PC-3 (cell line): ENCODE measurements at regions not wholly inside any gene's neighbourhood (a gene's known extent, or its start where the extent isn't known, plus 50 kb on each side); places are given as distances from the start of the nearest gene placed in this dataset.

Experiments
- ATAC-seq: fragments of 200-7000 bp; cut with Tn5 transposase; 2 replicates; pipeline ENCODE4 v1.9.1; 2020; ENCODE audit warnings: mild to moderate bottlenecking, moderate library complexity
- BruUV-seq: library from RNA; stranded (reverse); fragments of 400-500 nt; replicated peaks from 2 replicates; lab custom pipeline; 2021; lab: Mats Ljungman, UMichigan
- CTCF ChIA-PET: fragments of 300-600 bp; sonication (Branson Sonifier 250); formaldehyde crosslinking; loops from one replicate; lab custom pipeline; 2022; ENCODE audit warnings: antibody characterized with exemption; lab: Charles Lee
- POLR2A ChIA-PET: fragments of 300-600 bp; sonication (Branson Sonifier 250); formaldehyde crosslinking; loops from one replicate; lab custom pipeline; 2022; ENCODE audit warnings: antibody characterized with exemption; ENCODE audit not compliant: unreplicated experiment; lab: Charles Lee
- DNase-seq: peaks from one replicate; pipeline ENCODE4 v3.0.0-alpha.2; 2015
- H2AFZ ChIP-seq: fragments of 300-600 bp; sonication (generic); 2 replicates; pipeline ENCODE4 v1.6.0; 2016; ENCODE audit warnings: antibody characterized with exemption, low read length
- H3F3A ChIP-seq: fragments of 300-600 bp; sonication (generic); one replicate; pipeline ENCODE4 v1.6.0; 2017; ENCODE audit warnings: antibody characterized with exemption, low read length, control low read depth, mild to moderate bottlenecking; ENCODE audit not compliant: unreplicated experiment
- H3K27ac ChIP-seq: fragments of 300-600 bp; sonication (generic); 2 replicates; pipeline ENCODE4 v1.5.1; 2016; ENCODE audit warnings: mild to moderate bottlenecking, low read length
- H3K27me3 ChIP-seq: fragments of 300-600 bp; sonication (generic); 2 replicates; pipeline ENCODE4 v1.6.1; 2016; ENCODE audit warnings: low read length, mixed read lengths
- H3K36me3 ChIP-seq: fragments of 300-600 bp; sonication (generic); 2 replicates; pipeline ENCODE4 v1.6.1; 2016; ENCODE audit warnings: low read depth, mixed run types, low read length, mixed read lengths
- H3K4me1 ChIP-seq: fragments of 300-600 bp; sonication (generic); 2 replicates; pipeline ENCODE4 v1.5.1; 2016; ENCODE audit warnings: low read length; ENCODE audit not compliant: insufficient read depth
- H3K4me2 ChIP-seq: fragments of 300-600 bp; sonication (generic); 2 replicates; pipeline ENCODE4 v1.6.0; 2016; ENCODE audit warnings: low read length
- H3K4me3 ChIP-seq: fragments of 300-600 bp; sonication (generic); 2 replicates; pipeline ENCODE4 v1.5.1; 2016; ENCODE audit warnings: mild to moderate bottlenecking, low read length, mixed read lengths
- H3K79me2 ChIP-seq: fragments of 300-600 bp; sonication (generic); 2 replicates; pipeline ENCODE4 v1.6.1; 2017; ENCODE audit warnings: low read length, mixed read lengths
- H3K9ac ChIP-seq: fragments of 300-600 bp; sonication (generic); 2 replicates; pipeline ENCODE4 v1.6.0; 2016; ENCODE audit warnings: mild to moderate bottlenecking, low read length
- H3K9me2 ChIP-seq: fragments of 300-600 bp; sonication (generic); replicated peaks from 2 replicates; pipeline ENCODE4 v1.6.1; 2016; ENCODE audit warnings: mixed run types, low read length, mixed read lengths
- H3K9me3 ChIP-seq: fragments of 300-600 bp; sonication (generic); 2 replicates; pipeline ENCODE4 v1.6.1; 2016; ENCODE audit warnings: low read length, mixed read lengths
- H4K20me1 ChIP-seq: fragments of 300-600 bp; sonication (generic); 2 replicates; pipeline ENCODE4 v1.6.1; 2016; ENCODE audit warnings: low read length, mixed read lengths
- CTCF ChIP-seq: fragments of 300-600 bp; sonication (generic); conservative IDR thresholded peaks from 2 replicates; pipeline ENCODE4 v1.5.1; 2017; ENCODE audit warnings: antibody characterized with exemption, low read depth, mild to moderate bottlenecking, low read length
- EZH2 ChIP-seq: fragments of 300-600 bp; sonication (generic); IDR thresholded peaks from one replicate; pipeline ENCODE4 v1.6.1; 2017; ENCODE audit warnings: antibody characterized with exemption, mild to moderate bottlenecking, low read length; ENCODE audit not compliant: unreplicated experiment
- EZH2phosphoT487 ChIP-seq: fragments of 300-600 bp; sonication (generic); IDR thresholded peaks from 2 replicates; pipeline ENCODE4 v1.6.1; 2018; ENCODE audit warnings: mild to moderate bottlenecking, antibody characterized with exemption, low read length, borderline replicate concordance
- intact Hi-C: fragments of 100-400 bp; cut with micrococcal nuclease; formaldehyde crosslinking; loops from 2 replicates; pipeline ENCODE4 v1.9.0; 2023

- H3K79me2 ChIP-seq = no peaks in the 10 kb centered on the region
- H3K4me2 ChIP-seq = no peak overlapping the region
- TF ChIP-seq EZH2 (no peak), CTCF (no peak), EZH2phosphoT487 (no peak)
- intact Hi-C loops = no loop called here
- CTCF ChIA-PET = no interaction called here
- no peaks in the 10 kb centered on the region for H3K4me1 ChIP-seq
- H3K27me3 ChIP-seq = no peaks in the 10 kb centered on the region
- POLR2A ChIA-PET = no interaction called here
- DNase-seq = no peak
- H3K4me3 ChIP-seq = no peak overlapping the region
- H2AFZ ChIP-seq = no peak overlapping the region
- no peak for ATAC-seq
- H3K9me2 ChIP-seq = no peaks in the 10 kb centered on the region
- H3K9me3 ChIP-seq = no peaks in the 10 kb centered on the region
- H4K20me1 ChIP-seq = no peaks in the 10 kb centered on the region
- no peak overlapping the region for H3K9ac ChIP-seq
- H3K27ac ChIP-seq = no peak overlapping the region
- no peaks in the 10 kb centered on the region for H3K36me3 ChIP-seq
- H3F3A ChIP-seq = no peaks in the 10 kb centered on the region
- no TSS peak for BruUV-seq
Measured at GRCh38 chr6:69494595-69494994, 302.2 kb downstream of the LMBRD1 start.

- no peaks in the 10 kb centered on the region for H3K36me3 ChIP-seq
- ChIA-PET POLR2A (no interaction called here), CTCF (no interaction called here)
- intact Hi-C loops = no loop called here
- no peaks in the 10 kb centered on the region for H3K9me3 ChIP-seq
- no peak overlapping the region for H3K4me2 ChIP-seq
- H3K27ac ChIP-seq = no peak overlapping the region
- H4K20me1 ChIP-seq = no peaks in the 10 kb centered on the region
- H3K9ac ChIP-seq = no peak overlapping the region
- no peaks in the 10 kb centered on the region for H3K9me2 ChIP-seq
- H3F3A ChIP-seq = no peaks in the 10 kb centered on the region
- no peak for ATAC-seq
- no peaks in the 10 kb centered on the region for H3K79me2 ChIP-seq
- H3K4me1 ChIP-seq = no peaks in the 10 kb centered on the region
- DNase-seq = no peak
- no TSS peak for BruUV-seq
- TF ChIP-seq EZH2 = no peak
- TF ChIP-seq CTCF = no peak
- TF ChIP-seq EZH2phosphoT487 = no peak
- H2AFZ ChIP-seq = no peak overlapping the region
- H3K4me3 ChIP-seq = no peak overlapping the region
- no peaks in the 10 kb centered on the region for H3K27me3 ChIP-seq
Measured at GRCh38 chr6:69489970-69490369, 306.8 kb downstream of the LMBRD1 start.

DNA sequence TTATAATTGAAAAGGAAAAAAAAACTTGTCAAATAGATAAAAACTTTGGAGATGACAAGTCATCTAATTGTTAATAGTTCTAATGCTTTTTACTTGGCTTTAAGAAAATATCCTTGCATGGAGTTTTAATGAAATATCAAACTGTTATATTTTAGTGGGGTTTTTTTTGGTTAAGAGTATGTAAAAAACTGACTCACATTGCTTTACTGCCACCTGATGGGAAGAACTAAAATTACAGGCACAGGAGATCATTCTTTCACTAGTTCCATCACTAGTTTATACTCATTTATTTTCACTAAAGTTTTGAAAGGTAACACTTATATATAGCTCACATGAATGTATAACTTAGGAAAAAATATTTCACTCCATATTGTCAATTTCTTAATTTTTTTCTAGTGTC is 309.1 kb downstream of the LMBRD1 start:
- BruUV-seq = no TSS peak
- POLR2A ChIA-PET = no interaction called here
- intact Hi-C loops = no loop called here

More for the DNA sequence above, 309.1 kb downstream of the LMBRD1 start:
- H2AFZ ChIP-seq = no peak overlapping the region
- ATAC-seq = no peak
- H3K4me3 ChIP-seq = no peak overlapping the region
- no peak overlapping the region for H3K9ac ChIP-seq
- DNase-seq = peak; percentile 26
- no peaks in the 10 kb centered on the region for H4K20me1 ChIP-seq
- CTCF ChIA-PET = no interaction called here
- H3F3A ChIP-seq = no peaks in the 10 kb centered on the region
- TF ChIP-seq EZH2 (no peak), EZH2phosphoT487 (no peak), CTCF (peak; percentile 56; the same call in 1 of the 2 replicates)
- H3K4me2 ChIP-seq = no peak overlapping the region
- H3K36me3 ChIP-seq = no peaks in the 10 kb centered on the region
- H3K27ac ChIP-seq = no peak overlapping the region
- H3K9me2 ChIP-seq = no peaks in the 10 kb centered on the region
- no peaks in the 10 kb centered on the region for H3K27me3 ChIP-seq
- no peaks in the 10 kb centered on the region for H3K79me2 ChIP-seq
- H3K4me1 ChIP-seq = no peaks in the 10 kb centered on the region
- H3K9me3 ChIP-seq = no peaks in the 10 kb centered on the region
